Transverse colon (tissue), 4 donors: ENCODE measurements at regions not wholly inside any gene's neighbourhood (a gene's known extent, or its start where the extent isn't known, plus 50 kb on each side); places are given as distances from the start of the nearest gene placed in this dataset.

Source experiments
- DNase-seq: peaks from one replicate; pipeline ENCODE4 v3.0.0-alpha.2; 2019
- H3K27ac ChIP-seq, 4 donors: fragments of 200-600 bp; sonication (generic); 2 replicates each; pipeline ENCODE4 v1.5.1; 2016 to 2018; ENCODE audit warnings: inconsistent platforms in 4 of 4
- H3K27me3 ChIP-seq: fragments of 200-600 bp; sonication (generic); 2 replicates; pipeline ENCODE4 v1.5.1; 2017; ENCODE audit warnings: inconsistent platforms
- H3K36me3 ChIP-seq, 4 donors: fragments of 200-600 bp; sonication (generic); 2 replicates each; pipeline ENCODE4 v1.5.1; 2017 to 2019; ENCODE audit warnings: inconsistent platforms in 4 of 4
- H3K4me1 ChIP-seq, 4 donors: fragments of 200-600 bp; sonication (generic); 2 replicates each; pipeline ENCODE4 v1.5.1; 2017 to 2020; ENCODE audit warnings: inconsistent platforms in 4 of 4
- H3K4me3 ChIP-seq, 4 donors: fragments of 200-600 bp; sonication (generic); 1 replicate in 1 of 4; 2 replicates in 3 of 4; pipeline versions ENCODE4 v1.5.1 to v1.6.1; 2017 to 2019; ENCODE audit warnings: inconsistent platforms in 4 of 4
- H3K9me3 ChIP-seq, 2 donors: fragments of 200-600 bp; sonication (generic); 2 replicates each; pipeline ENCODE4 v1.5.1; 2017 to 2019; ENCODE audit warnings: inconsistent platforms in 2 of 2
- EP300 ChIP-seq: sonication (generic); formaldehyde crosslinking; IDR thresholded peaks from one replicate; pipeline ENCODE4 v1.6.1; 2017; ENCODE audit warnings: antibody characterized with exemption, low read depth
- POLR2A ChIP-seq: fragments of 450-650 bp; IDR thresholded peaks from one replicate; pipeline ENCODE4 v1.6.1; 2016; ENCODE audit warnings: antibody characterized with exemption, mild to moderate bottlenecking, moderate library complexity
- POLR2AphosphoS5 ChIP-seq, 3 donors: sonication (generic); formaldehyde crosslinking; IDR thresholded peaks; one replicate each; pipeline ENCODE4 v1.6.1; 2016; ENCODE audit warnings: antibody characterized with exemption in 3 of 3
- WGBS, 2 donors: methylation state at CpG; one replicate each; pipeline ENCODE4 v1.1.5; 2018; ENCODE audit warnings: low coverage in 1 of 2; 5-methylcytosine and 5-hydroxymethylcytosine counted together
- in situ Hi-C, 4 donors: fragments of 200-750 bp; cut with MboI; loops; one replicate each; pipeline versions ENCODE4 v1.15.0 to v1.15.1; 2017; ENCODE audit warnings: low sequenced_read_pairs in 3 of 4, low pct_ligation_motif_present in 1 of 4, low pct_unique_long_range_greater_than_20kb in 1 of 4
- intact Hi-C: fragments of 100-400 bp; cut with DNase I; formaldehyde crosslinking; loops from one replicate; pipeline ENCODE4 v1.15.1; 2023; ENCODE audit warnings: low total_unique reads
- TF ChIP-seq, protein P1 (sequence below), 5 experiments: fragments of 200-600 bp in 3 of 5; fragments of 450-650 bp in 2 of 5; sonication (generic) in 3 of 5; IDR thresholded peaks; 1 replicate in 2 of 5; 2 replicates in 3 of 5; pipeline ENCODE4 v1.5.1; 2016 to 2017; ENCODE audit warnings: antibody characterized with exemption in 5 of 5, inconsistent platforms in 3 of 5, mild to moderate bottlenecking in 2 of 5, moderate library complexity in 1 of 5

DNA sequence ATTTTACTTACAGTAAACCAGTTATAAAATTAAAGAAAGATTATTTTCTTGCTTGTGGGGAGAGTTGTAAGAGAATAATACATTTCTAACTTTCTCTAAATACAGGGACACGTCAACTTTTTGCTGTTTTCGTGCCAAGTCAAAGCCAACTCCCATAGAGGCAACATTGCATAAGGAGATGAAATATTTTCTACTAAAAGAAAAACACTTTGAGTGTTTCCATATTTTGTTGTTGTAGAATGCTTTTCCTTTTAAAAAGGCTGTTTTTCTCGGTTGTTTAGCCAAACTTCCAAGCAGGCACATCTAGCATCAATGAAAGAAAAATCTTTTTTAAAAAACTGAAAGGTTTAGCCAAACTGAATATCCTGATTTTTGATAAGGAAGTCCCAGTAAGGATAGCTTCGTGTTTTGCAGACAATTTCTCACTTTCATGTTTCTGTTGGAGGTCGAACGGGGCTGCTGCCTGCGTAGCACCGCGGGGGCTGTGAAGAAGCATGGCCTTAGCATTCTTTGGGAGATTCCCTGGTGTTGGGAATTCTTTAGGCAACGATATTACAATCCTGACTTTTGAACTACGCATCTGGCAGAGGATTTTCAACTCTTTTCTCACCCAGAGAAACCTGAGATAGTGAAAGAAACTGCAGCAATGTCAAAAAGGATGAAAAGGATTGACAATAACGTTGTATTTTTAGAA, 108.1 kb upstream of the FBXL7 start:
- in situ Hi-C loops (no loop called here), intact Hi-C loops (no loop called here)
- no peak overlapping the region for H3K4me3 ChIP-seq
- no peak for DNase-seq
- no peaks in the 10 kb centered on the region for H3K4me1 ChIP-seq
- no peaks in the 10 kb centered on the region for H3K9me3 ChIP-seq
- no peaks in the 10 kb centered on the region for H3K27me3 ChIP-seq
- WGBS, 2 donors = 54 to 64% methylated on average over 7 to 12 of the region's 12 CpGs
- TF ChIP-seq POLR2A (no peak), EP300 (no peak), POLR2AphosphoS5 (IDR thresholded peaks at IDR 0.05) (no peak)
- TF ChIP-seq, protein P1, sequence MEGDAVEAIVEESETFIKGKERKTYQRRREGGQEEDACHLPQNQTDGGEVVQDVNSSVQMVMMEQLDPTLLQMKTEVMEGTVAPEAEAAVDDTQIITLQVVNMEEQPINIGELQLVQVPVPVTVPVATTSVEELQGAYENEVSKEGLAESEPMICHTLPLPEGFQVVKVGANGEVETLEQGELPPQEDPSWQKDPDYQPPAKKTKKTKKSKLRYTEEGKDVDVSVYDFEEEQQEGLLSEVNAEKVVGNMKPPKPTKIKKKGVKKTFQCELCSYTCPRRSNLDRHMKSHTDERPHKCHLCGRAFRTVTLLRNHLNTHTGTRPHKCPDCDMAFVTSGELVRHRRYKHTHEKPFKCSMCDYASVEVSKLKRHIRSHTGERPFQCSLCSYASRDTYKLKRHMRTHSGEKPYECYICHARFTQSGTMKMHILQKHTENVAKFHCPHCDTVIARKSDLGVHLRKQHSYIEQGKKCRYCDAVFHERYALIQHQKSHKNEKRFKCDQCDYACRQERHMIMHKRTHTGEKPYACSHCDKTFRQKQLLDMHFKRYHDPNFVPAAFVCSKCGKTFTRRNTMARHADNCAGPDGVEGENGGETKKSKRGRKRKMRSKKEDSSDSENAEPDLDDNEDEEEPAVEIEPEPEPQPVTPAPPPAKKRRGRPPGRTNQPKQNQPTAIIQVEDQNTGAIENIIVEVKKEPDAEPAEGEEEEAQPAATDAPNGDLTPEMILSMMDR (IDR thresholded peaks at IDR 0.05) = no peak
- H3K36me3 ChIP-seq = no peaks in the 10 kb centered on the region
- no peak overlapping the region for H3K27ac ChIP-seq

DNA sequence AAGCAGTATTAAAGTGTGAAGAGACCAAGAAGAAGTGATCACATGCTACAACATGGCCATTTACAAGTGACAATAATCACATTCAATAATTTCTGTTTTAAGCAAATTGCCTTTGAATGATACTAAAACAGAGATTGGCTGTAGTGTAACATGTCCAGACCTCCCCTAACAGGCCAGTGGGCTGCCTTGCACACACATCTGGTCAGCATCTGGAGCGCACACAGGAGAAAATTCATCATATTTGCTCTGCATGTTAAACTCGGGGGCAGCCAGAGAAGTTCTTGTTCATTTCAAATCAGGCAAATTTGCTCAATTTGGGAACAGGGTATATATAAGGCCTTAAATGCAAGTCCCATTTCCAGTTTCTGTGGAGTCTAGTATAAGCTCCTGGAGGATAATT, 111.1 kb upstream of the FBXL7 start:
- no peaks in the 10 kb centered on the region for H3K9me3 ChIP-seq
- no peak overlapping the region for H3K27ac ChIP-seq
- intact Hi-C loops (no loop called here), in situ Hi-C loops (no loop called here)
- H3K4me3 ChIP-seq = no peak overlapping the region
- H3K36me3 ChIP-seq = no peaks in the 10 kb centered on the region
- TF ChIP-seq EP300 = no peak
- no peak for TF ChIP-seq POLR2AphosphoS5 (IDR thresholded peaks at IDR 0.05)
- TF ChIP-seq, protein P1 (IDR thresholded peaks at IDR 0.05) = no peak
- TF ChIP-seq POLR2A = no peak
- no peak for DNase-seq
- WGBS, 2 donors = 69 to 77% methylated on average over 2 of the region's 2 CpGs
- H3K27me3 ChIP-seq = no peaks in the 10 kb centered on the region
- H3K4me1 ChIP-seq = no peaks in the 10 kb centered on the region

DNA sequence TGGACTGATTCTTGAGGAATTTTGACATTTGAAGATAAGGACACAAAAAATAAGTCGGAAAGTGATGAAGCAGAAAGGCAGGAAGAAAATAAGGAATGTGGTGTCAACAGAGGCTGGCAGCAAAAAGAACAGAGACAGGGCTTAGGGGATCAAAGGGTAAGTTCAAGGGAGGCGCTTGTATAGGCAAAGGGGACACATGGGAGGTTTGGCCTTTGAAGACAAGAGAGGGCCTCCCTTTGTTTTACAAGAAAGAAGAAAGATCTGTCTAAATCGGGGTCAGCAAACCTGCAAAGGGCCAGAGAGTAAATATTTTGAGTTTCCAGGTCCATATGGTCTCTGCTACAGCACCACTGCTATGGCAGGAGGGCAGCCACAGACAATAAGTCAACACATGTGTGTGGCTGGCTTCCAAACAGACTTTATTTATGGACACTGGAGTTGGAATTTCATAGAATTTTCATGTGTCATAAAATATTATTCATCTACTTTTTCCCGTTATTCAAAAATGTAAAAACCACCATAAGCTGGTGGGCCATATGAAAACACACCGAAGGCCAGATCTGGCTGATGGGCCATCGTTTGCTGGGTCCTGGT, 112.0 kb upstream of the FBXL7 start:
- DNase-seq = no peak
- in situ Hi-C loops = no loop called here
- H3K4me3 ChIP-seq = no peak overlapping the region
- no peaks in the 10 kb centered on the region for H3K4me1 ChIP-seq
- no peak for TF ChIP-seq POLR2A
- TF ChIP-seq EP300 = no peak
- TF ChIP-seq POLR2AphosphoS5 (IDR thresholded peaks at IDR 0.05) = no peak
- TF ChIP-seq, protein P1 (IDR thresholded peaks at IDR 0.05) = no peak
- intact Hi-C loops = no loop called here
- no peaks in the 10 kb centered on the region for H3K9me3 ChIP-seq
- H3K36me3 ChIP-seq = no peaks in the 10 kb centered on the region
- no peak overlapping the region for H3K27ac ChIP-seq
- WGBS, 2 donors = 77 to 89% methylated on average over 5 to 6 of the region's 6 CpGs
- H3K27me3 ChIP-seq = no peaks in the 10 kb centered on the region

DNA sequence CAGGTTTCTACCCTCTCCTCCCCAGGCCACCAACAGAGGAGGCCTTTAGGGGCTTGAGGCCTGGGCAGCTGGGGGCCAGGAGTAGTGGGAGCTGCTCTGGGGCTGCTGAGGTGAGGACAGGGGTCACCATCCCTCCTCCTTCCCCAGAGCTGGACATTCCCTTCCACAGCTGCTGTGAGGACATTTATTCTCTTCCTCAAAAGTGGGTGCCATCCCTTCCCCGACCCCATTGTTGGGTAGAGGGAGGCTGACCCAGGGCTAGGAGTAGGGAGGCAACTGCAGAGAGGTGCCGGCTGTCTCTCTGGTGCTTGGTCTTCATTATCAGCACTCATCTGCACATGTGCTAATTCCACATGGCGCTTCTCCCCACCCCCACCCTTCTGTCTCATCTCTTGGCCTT, 113.9 kb upstream of the FBXL7 start:
- intact Hi-C loops (no loop called here), in situ Hi-C loops (no loop called here)
- no peak overlapping the region for H3K4me3 ChIP-seq
- no peaks in the 10 kb centered on the region for H3K27me3 ChIP-seq
- H3K9me3 ChIP-seq = no peaks in the 10 kb centered on the region
- no peaks in the 10 kb centered on the region for H3K4me1 ChIP-seq
- WGBS, 2 donors = 76% methylated on average over 3 of the region's 3 CpGs; no CpG with 5 or more reads in 1 of the 2 donors
- TF ChIP-seq, protein P1 (IDR thresholded peaks at IDR 0.05) = no peak
- TF ChIP-seq EP300 (no peak), POLR2A (no peak), POLR2AphosphoS5 (IDR thresholded peaks at IDR 0.05) (no peak)
- H3K36me3 ChIP-seq = no peaks in the 10 kb centered on the region
- no peak for DNase-seq
- no peak overlapping the region for H3K27ac ChIP-seq
